ENCODE measurements at regions not wholly inside any gene's neighbourhood (a gene's known extent, or its start where the extent isn't known, plus 50 kb on each side); places are given as distances from the start of the nearest gene placed in this dataset.

- no peak overlapping the region for H3K4me3 ChIP-seq (ENCODE audit: low read length)
- no peak for TF ChIP-seq CTCF (IDR thresholded peaks at IDR 0.05; ENCODE audit: insufficient read depth, low read depth, low read length, missing control alignments)
- peak; percentile 56 for DNase-seq (ENCODE audit: low read depth)
These were observed 200.6 kb upstream of the RBPJ start for GRCh38 chr4:26120098-26120825.

- TF ChIP-seq CTCF (IDR thresholded peaks at IDR 0.05; ENCODE audit: insufficient read depth, low read depth, low read length, missing control alignments): no peak
- H3K4me3 ChIP-seq (ENCODE audit: low read length): no peak overlapping the region
- no peak for DNase-seq (ENCODE audit: low read depth)
These were observed 198.1 kb upstream of the RBPJ start for GRCh38 chr4:26122690-26123089.

GRCh38 chr4:26124753-26125321 lies 196.0 kb upstream of the RBPJ start:
- TF ChIP-seq CTCF (IDR thresholded peaks at IDR 0.05; ENCODE audit: insufficient read depth, low read depth, low read length, missing control alignments): no peak
- DNase-seq (ENCODE audit: low read depth): peak; percentile 44
- H3K4me3 ChIP-seq (ENCODE audit: low read length): no peak overlapping the region

- no peak for DNase-seq (ENCODE audit: low read depth)
- H3K4me3 ChIP-seq (ENCODE audit: low read length): no peak overlapping the region
- no peak for TF ChIP-seq CTCF (IDR thresholded peaks at IDR 0.05; ENCODE audit: insufficient read depth, low read depth, low read length, missing control alignments)
These were observed 194.6 kb upstream of the RBPJ start for GRCh38 chr4:26126143-26126718.

GRCh38 chr4:26126994-26127393 lies 193.8 kb upstream of the RBPJ start:
- no peak for DNase-seq (ENCODE audit: low read depth)
- H3K4me3 ChIP-seq (ENCODE audit: low read length): no peak overlapping the region
- no peak for TF ChIP-seq CTCF (IDR thresholded peaks at IDR 0.05; ENCODE audit: insufficient read depth, low read depth, low read length, missing control alignments)

- peak; percentile 56 for TF ChIP-seq CTCF (IDR thresholded peaks at IDR 0.05; ENCODE audit: insufficient read depth, low read depth, low read length, missing control alignments)
- peak; percentile 89 for DNase-seq (ENCODE audit: low read depth)
- no peak overlapping the region for H3K4me3 ChIP-seq (ENCODE audit: low read length)
These were observed 192.9 kb upstream of the RBPJ start for GRCh38 chr4:26127851-26128337.
